ENCODE measurements at regions not wholly inside any gene's neighbourhood (a gene's known extent, or its start where the extent isn't known, plus 50 kb on each side); places are given as distances from the start of the nearest gene placed in this dataset.
"Not testable (repeated sequence)": the region's sequence is repeated elsewhere in the genome, so short reads cannot be mapped to it uniquely, and the experiment has no call there.

- DNase-seq = no peak
These were observed 305.3 kb downstream of the SATB1 start for GRCh38 chr3:18119866-18120265.

- no peak for DNase-seq
These were observed 310.2 kb downstream of the SATB1 start for GRCh38 chr3:18114894-18115293.

- DNase-seq = no peak
These were observed 311.7 kb downstream of the SATB1 start for GRCh38 chr3:18113417-18113816.

- DNase-seq = no peak
These were observed 312.3 kb downstream of the SATB1 start for GRCh38 chr3:18112674-18113375.

GRCh38 chr3:18111796-18112232 lies 313.3 kb downstream of the SATB1 start:
- DNase-seq = no peak

GRCh38 chr3:18103591-18103990 lies 321.5 kb downstream of the SATB1 start:
- no peak for DNase-seq

- DNase-seq = no peak
These were observed 325.0 kb downstream of the SATB1 start for GRCh38 chr3:18100121-18100520.

- no peak for DNase-seq
These were observed 325.5 kb downstream of the SATB1 start for GRCh38 chr3:18099611-18100010.

GRCh38 chr3:18098960-18099587 lies 326.1 kb downstream of the SATB1 start:
- no peak for DNase-seq

- DNase-seq = no peak
These were observed 327.1 kb downstream of the SATB1 start for GRCh38 chr3:18097989-18098388.

GRCh38 chr3:18097473-18097872 lies 327.7 kb downstream of the SATB1 start:
- DNase-seq = no peak

- DNase-seq = no peak
These were observed 332.4 kb downstream of the SATB1 start for GRCh38 chr3:18092726-18093125.

GRCh38 chr3:18090377-18090776 lies 334.8 kb downstream of the SATB1 start:
- DNase-seq = no peak

- no peak for DNase-seq
These were observed 337.2 kb downstream of the SATB1 start for GRCh38 chr3:18087988-18088387.

- no peak for DNase-seq
These were observed 338.4 kb downstream of the SATB1 start for GRCh38 chr3:18086760-18087159.

- no peak for DNase-seq
These were observed 339.1 kb downstream of the SATB1 start for GRCh38 chr3:18086078-18086477.

GRCh38 chr3:18085429-18085828 lies 339.7 kb downstream of the SATB1 start:
- no peak for DNase-seq

GRCh38 chr3:18083273-18083590 lies 340.8 kb upstream of the TBC1D5 start:
- DNase-seq = not testable (repeated sequence)

- no peak for DNase-seq
These were observed 340.3 kb upstream of the TBC1D5 start for GRCh38 chr3:18082551-18083272.

- DNase-seq = no peak
These were observed 337.8 kb upstream of the TBC1D5 start for GRCh38 chr3:18080198-18080689.

- no peak for DNase-seq
These were observed 337.3 kb upstream of the TBC1D5 start for GRCh38 chr3:18079739-18080138.

- DNase-seq = no peak
These were observed 336.6 kb upstream of the TBC1D5 start for GRCh38 chr3:18079062-18079461.

- no peak for DNase-seq
These were observed 334.9 kb upstream of the TBC1D5 start for GRCh38 chr3:18077128-18077840.

All from activated gamma-delta T cell treated with Interleukin-2 at 50 U/mL for 16 hours (primary cell).